Type B pancreatic cell (in vitro differentiated cells): ENCODE measurements at regions not wholly inside any gene's neighbourhood (a gene's known extent, or its start where the extent isn't known, plus 50 kb on each side); places are given as distances from the start of the nearest gene placed in this dataset.

Experiments used
- DNase-seq: peaks from one replicate; pipeline ENCODE4 v3.0.0; 2021; ENCODE audit warnings: mixed read lengths; ENCODE audit not compliant: unreplicated experiment; ENCODE audit errors: extremely low spot score
- H3K27ac Mint-ChIP-seq: 2 replicates; pipeline ENCODE4 v1.8.0; 2021; ENCODE audit warnings: mild to moderate bottlenecking, mixed read lengths
- H3K27me3 Mint-ChIP-seq: 2 replicates; pipeline ENCODE4 v1.8.0; 2021; ENCODE audit warnings: mixed read lengths
- H3K36me3 Mint-ChIP-seq: 2 replicates; pipeline ENCODE4 v1.8.0; 2021; ENCODE audit warnings: mixed read lengths
- H3K4me1 Mint-ChIP-seq: one replicate; pipeline ENCODE4 v1.8.0; 2021; ENCODE audit warnings: mixed read lengths; ENCODE audit not compliant: unreplicated experiment
- H3K4me3 Mint-ChIP-seq: 2 replicates; pipeline ENCODE4 v1.8.0; 2021; ENCODE audit warnings: mild to moderate bottlenecking, mixed read lengths
- H3K9me3 Mint-ChIP-seq: 2 replicates; pipeline ENCODE4 v1.8.0; 2021; ENCODE audit warnings: mixed read lengths
- CTCF ChIP-seq: fragments of 200-600 bp; sonication (generic); conservative IDR thresholded peaks from 2 replicates; pipeline ENCODE4 v1.5.0; 2021; ENCODE audit warnings: antibody characterized with exemption, mild to moderate bottlenecking

GRCh38 chr9:107149756-107150155 lies 133.3 kb upstream of the RAD23B start:
- Mint-ChIP-seq H3K36me3 (no peaks in the 10 kb centered on the region), H3K27ac (no peak overlapping the region)

GRCh38 chr9:107153336-107153735 lies 129.7 kb upstream of the RAD23B start:
- no peaks in the 10 kb centered on the region for H3K4me1 Mint-ChIP-seq
- H3K4me3 Mint-ChIP-seq: no peak overlapping the region
- H3K9me3 Mint-ChIP-seq: no peaks in the 10 kb centered on the region
- DNase-seq: no peak
- no peak for TF ChIP-seq CTCF
- H3K36me3 Mint-ChIP-seq: no peaks in the 10 kb centered on the region
- no peaks in the 10 kb centered on the region for H3K27me3 Mint-ChIP-seq
- no peak overlapping the region for H3K27ac Mint-ChIP-seq

More at GRCh38 chr9:107149756-107150155, 133.3 kb upstream of the RAD23B start:
- no peak for DNase-seq
- peaks cover 7% of the 10 kb centered on the region for H3K4me1 Mint-ChIP-seq
- no peak for TF ChIP-seq CTCF
- H3K4me3 Mint-ChIP-seq: no peak overlapping the region
- no peaks in the 10 kb centered on the region for H3K9me3 Mint-ChIP-seq
- peaks cover 3% of the 10 kb centered on the region for H3K27me3 Mint-ChIP-seq

DNA sequence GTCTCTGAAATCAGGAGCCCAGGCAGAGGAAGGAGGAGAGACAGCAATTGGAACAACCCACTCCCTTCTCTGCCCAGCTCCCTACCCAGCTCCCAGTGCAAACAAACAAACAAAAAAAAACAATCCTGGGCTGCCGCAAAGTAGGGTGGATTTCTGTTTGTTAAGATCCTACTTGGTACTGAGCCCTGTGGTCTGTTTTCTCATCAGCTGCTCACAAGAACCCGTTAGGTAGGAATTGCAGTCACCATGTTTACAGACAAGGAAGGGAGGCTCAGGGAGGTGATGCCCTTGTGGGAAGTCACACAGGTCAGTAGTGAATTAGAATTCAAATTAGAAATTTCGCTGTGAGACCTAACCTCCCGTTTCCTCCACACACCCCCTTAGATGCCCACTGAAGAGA lies 128.8 kb upstream of the RAD23B start:
- H3K27me3 Mint-ChIP-seq: no peaks in the 10 kb centered on the region
- no peak for TF ChIP-seq CTCF
- H3K36me3 Mint-ChIP-seq: no peaks in the 10 kb centered on the region
- H3K4me1 Mint-ChIP-seq: no peaks in the 10 kb centered on the region
- H3K9me3 Mint-ChIP-seq: no peaks in the 10 kb centered on the region
- no peak for DNase-seq
- no peak overlapping the region for H3K4me3 Mint-ChIP-seq
- no peak overlapping the region for H3K27ac Mint-ChIP-seq

GRCh38 chr9:107154766-107155165 lies 128.3 kb upstream of the RAD23B start:
- DNase-seq: no peak
- H3K27ac Mint-ChIP-seq: no peak overlapping the region
- H3K9me3 Mint-ChIP-seq: no peaks in the 10 kb centered on the region
- no peaks in the 10 kb centered on the region for H3K36me3 Mint-ChIP-seq
- H3K27me3 Mint-ChIP-seq: no peaks in the 10 kb centered on the region
- no peaks in the 10 kb centered on the region for H3K4me1 Mint-ChIP-seq
- no peak for TF ChIP-seq CTCF
- no peak overlapping the region for H3K4me3 Mint-ChIP-seq

DNA sequence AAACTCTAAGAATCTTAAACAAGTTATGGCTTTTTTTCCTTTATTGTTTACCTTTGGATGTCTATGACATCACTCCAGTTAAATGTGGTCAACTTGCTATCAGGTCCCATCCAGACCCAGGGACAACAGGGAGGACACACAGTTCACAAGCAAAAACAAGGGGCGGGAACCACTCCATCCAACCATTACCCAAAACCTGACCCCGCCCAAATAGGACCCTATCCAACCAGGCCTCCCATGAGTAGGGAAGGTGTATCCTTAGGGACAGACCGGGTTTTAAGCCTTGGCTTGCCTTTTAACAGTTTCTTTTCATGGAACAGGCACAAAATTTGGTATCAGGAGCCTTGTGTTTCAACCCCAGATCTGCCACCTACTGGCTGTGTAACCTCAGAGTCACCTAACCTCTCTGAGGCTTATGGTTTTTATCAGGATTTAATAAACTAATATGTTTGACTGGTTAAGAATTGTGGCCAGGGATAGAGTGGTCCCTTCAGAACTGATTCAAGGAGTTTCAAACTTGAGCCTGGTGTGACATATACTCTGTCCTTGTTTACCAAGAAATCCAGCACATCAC lies 127.7 kb upstream of the RAD23B start:
- H3K4me3 Mint-ChIP-seq: no peak overlapping the region
- no peaks in the 10 kb centered on the region for H3K27me3 Mint-ChIP-seq
- no peaks in the 10 kb centered on the region for H3K9me3 Mint-ChIP-seq
- TF ChIP-seq CTCF: no peak
- H3K4me1 Mint-ChIP-seq: no peaks in the 10 kb centered on the region
- H3K36me3 Mint-ChIP-seq: no peaks in the 10 kb centered on the region
- no peak for DNase-seq
- H3K27ac Mint-ChIP-seq: no peak overlapping the region

- Mint-ChIP-seq H3K9me3 (no peaks in the 10 kb centered on the region), H3K4me3 (no peak overlapping the region), H3K36me3 (no peaks in the 10 kb centered on the region), H3K27me3 (no peaks in the 10 kb centered on the region), H3K4me1 (no peaks in the 10 kb centered on the region), H3K27ac (no peak overlapping the region)
- peak; percentile 74 for TF ChIP-seq CTCF
- DNase-seq: no peak
Observed at GRCh38 chr9:107158321-107158720, 124.8 kb upstream of the RAD23B start.
